SH-SY5Y (cell line): ENCODE measurements at regions not wholly inside any gene's neighbourhood (a gene's known extent, or its start where the extent isn't known, plus 50 kb on each side); places are given as distances from the start of the nearest gene placed in this dataset.

Experiments used
- GATA2 ChIP-seq: IDR thresholded peaks from 2 replicates; pipeline ENCODE4 v1.6.1; 2011; ENCODE audit warnings: mild to moderate bottlenecking, low read depth, low read length
- GATA3 ChIP-seq: IDR thresholded peaks from 2 replicates; pipeline ENCODE4 v1.6.1; 2011; ENCODE audit warnings: low read depth, mild to moderate bottlenecking, low read length, moderate library complexity

- TF ChIP-seq GATA3, result no peak
- no peak for TF ChIP-seq GATA2
These were observed 63.6 kb upstream of the GNG12 start for GRCh38 chr1:67896826-67897225.
